Endodermal cell (in vitro differentiated cells): ENCODE measurements at regions not wholly inside any gene's neighbourhood (a gene's known extent, or its start where the extent isn't known, plus 50 kb on each side); places are given as distances from the start of the nearest gene placed in this dataset.

Source experiments
- DNase-seq: peaks from one replicate; pipeline ENCODE4 v3.0.0-alpha.2; 2017
- H3K27ac ChIP-seq: 2 replicates; pipeline ENCODE4 v1.5.1; 2013; ENCODE audit warnings: mild to moderate bottlenecking, low read depth, low read length, moderate library complexity
- H3K27me3 ChIP-seq: 2 replicates; pipeline ENCODE4 v1.6.1; 2013; ENCODE audit warnings: mild to moderate bottlenecking, low read length, moderate library complexity; ENCODE audit not compliant: insufficient read depth, control insufficient read depth, poor library complexity, severe bottlenecking
- H3K36me3 ChIP-seq: 2 replicates; pipeline ENCODE4 v1.7.0; 2013; ENCODE audit warnings: mild to moderate bottlenecking, low read length, moderate library complexity; ENCODE audit not compliant: control insufficient read depth, insufficient read depth
- H3K4me1 ChIP-seq: one replicate; pipeline ENCODE4 v1.7.0; 2013; ENCODE audit warnings: low read length; ENCODE audit not compliant: control insufficient read depth, insufficient read depth
- H3K4me3 ChIP-seq: 2 replicates; pipeline ENCODE4 v1.5.1; 2013; ENCODE audit warnings: mild to moderate bottlenecking, low read length, moderate library complexity
- H3K9ac ChIP-seq: 2 replicates; pipeline ENCODE4 v1.6.1; 2013; ENCODE audit warnings: mild to moderate bottlenecking, low read length, moderate library complexity; ENCODE audit not compliant: poor library complexity, severe bottlenecking; ENCODE audit errors: extremely low read depth
- H3K9me3 ChIP-seq: 2 replicates; pipeline ENCODE4 v1.6.1; 2013; ENCODE audit warnings: mild to moderate bottlenecking, low read length, moderate library complexity; ENCODE audit not compliant: control insufficient read depth
- H3K27ac Mint-ChIP-seq: 2 replicates; pipeline ENCODE4 v1.8.0; 2020; ENCODE audit warnings: mixed read lengths
- H3K27me3 Mint-ChIP-seq: 2 replicates; pipeline ENCODE4 v1.8.0; 2021; ENCODE audit warnings: mild to moderate bottlenecking, mixed read lengths; ENCODE audit not compliant: insufficient read depth
- H3K36me3 Mint-ChIP-seq: 2 replicates; pipeline ENCODE4 v1.8.0; 2020; ENCODE audit warnings: low read depth, mixed read lengths
- H3K4me1 Mint-ChIP-seq: 2 replicates; pipeline ENCODE4 v1.8.0; 2020; ENCODE audit warnings: mixed read lengths
- H3K4me3 Mint-ChIP-seq: 2 replicates; pipeline ENCODE4 v1.8.0; 2020; ENCODE audit warnings: mild to moderate bottlenecking, moderate library complexity, mixed read lengths
- H3K9me3 Mint-ChIP-seq: 2 replicates; pipeline ENCODE4 v1.8.0; 2020; ENCODE audit warnings: mild to moderate bottlenecking, mixed read lengths
- WGBS, 2 experiments: methylation state at CpG; one replicate each; pipeline versions ENCODE4 v1.1.5 to v1.1.7; 2013; ENCODE audit warnings: missing lambda C conversion rate in 2 of 2, mixed read lengths in 1 of 2; ENCODE audit not compliant: insufficient coverage in 1 of 2, insufficient read length in 1 of 2; 5-methylcytosine and 5-hydroxymethylcytosine counted together
- TF ChIP-seq, protein P1 (sequence below): fragments of 200-600 bp; sonication (generic); conservative IDR thresholded peaks from 2 replicates; pipeline ENCODE4 v1.5.0; 2021; ENCODE audit warnings: antibody characterized with exemption, mild to moderate bottlenecking

DNA sequence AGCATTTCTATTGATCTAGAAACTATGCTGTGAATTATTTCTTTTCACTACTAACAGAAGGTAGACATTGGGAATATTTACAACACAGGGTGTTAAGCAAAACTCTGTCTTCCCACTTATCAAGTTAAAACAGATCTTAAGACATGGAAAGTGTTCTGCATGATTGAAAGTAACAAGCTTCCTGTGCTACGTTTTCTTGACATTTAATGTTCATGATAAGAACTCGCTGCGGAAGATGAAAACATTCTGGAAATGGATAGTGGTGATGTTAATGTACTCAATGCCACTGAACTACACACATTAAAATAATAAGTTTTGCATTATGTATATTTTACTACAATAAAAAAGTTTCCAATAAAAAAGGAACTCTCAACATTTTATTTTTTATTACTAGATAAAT, 74.4 kb upstream of the SCN7A start:
- H3K36me3 Mint-ChIP-seq = no peaks in the 10 kb centered on the region
- no peaks in the 10 kb centered on the region for H3K9me3 ChIP-seq
- H3K27me3 ChIP-seq = no peaks in the 10 kb centered on the region
- H3K9ac ChIP-seq = no peak overlapping the region
- DNase-seq = no peak
- no peak overlapping the region for H3K27ac ChIP-seq
- peaks cover 14% of the 10 kb centered on the region for H3K4me1 Mint-ChIP-seq
- no peak overlapping the region for H3K4me3 Mint-ChIP-seq
- H3K9me3 Mint-ChIP-seq = no peaks in the 10 kb centered on the region
- TF ChIP-seq, protein P1, sequence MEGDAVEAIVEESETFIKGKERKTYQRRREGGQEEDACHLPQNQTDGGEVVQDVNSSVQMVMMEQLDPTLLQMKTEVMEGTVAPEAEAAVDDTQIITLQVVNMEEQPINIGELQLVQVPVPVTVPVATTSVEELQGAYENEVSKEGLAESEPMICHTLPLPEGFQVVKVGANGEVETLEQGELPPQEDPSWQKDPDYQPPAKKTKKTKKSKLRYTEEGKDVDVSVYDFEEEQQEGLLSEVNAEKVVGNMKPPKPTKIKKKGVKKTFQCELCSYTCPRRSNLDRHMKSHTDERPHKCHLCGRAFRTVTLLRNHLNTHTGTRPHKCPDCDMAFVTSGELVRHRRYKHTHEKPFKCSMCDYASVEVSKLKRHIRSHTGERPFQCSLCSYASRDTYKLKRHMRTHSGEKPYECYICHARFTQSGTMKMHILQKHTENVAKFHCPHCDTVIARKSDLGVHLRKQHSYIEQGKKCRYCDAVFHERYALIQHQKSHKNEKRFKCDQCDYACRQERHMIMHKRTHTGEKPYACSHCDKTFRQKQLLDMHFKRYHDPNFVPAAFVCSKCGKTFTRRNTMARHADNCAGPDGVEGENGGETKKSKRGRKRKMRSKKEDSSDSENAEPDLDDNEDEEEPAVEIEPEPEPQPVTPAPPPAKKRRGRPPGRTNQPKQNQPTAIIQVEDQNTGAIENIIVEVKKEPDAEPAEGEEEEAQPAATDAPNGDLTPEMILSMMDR = no peak
- peaks cover 7% of the 10 kb centered on the region for H3K4me1 ChIP-seq
- H3K4me3 ChIP-seq = no peak overlapping the region
- 93% methylated on average over 3 of the region's 3 CpGs; no CpG with 5 or more reads in 1 of the 2 experiments for WGBS, 2 experiments
- no peaks in the 10 kb centered on the region for H3K27me3 Mint-ChIP-seq
- H3K36me3 ChIP-seq = no peaks in the 10 kb centered on the region
- no peak overlapping the region for H3K27ac Mint-ChIP-seq

DNA sequence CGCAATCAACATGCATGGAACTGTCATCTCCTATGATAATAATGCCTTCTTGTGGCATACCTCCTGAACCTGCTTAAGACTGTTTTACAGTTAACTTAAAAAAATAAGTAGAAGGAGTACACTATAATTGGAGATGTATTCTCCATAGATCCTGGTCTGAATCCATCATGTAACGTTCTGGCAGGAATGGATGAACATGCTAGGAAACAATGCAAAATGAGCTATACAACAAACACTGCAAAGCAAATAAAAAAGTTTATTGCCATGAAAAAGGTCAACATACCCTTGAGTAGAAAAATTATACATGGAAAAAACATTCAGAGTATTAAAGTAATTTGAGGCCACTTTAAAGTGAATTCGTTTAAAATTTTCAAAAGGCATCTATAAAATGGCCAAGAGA, 71.5 kb upstream of the SCN7A start:
- Mint-ChIP-seq H3K4me3 (no peak overlapping the region), H3K27me3 (no peaks in the 10 kb centered on the region), H3K27ac (no peak overlapping the region), H3K4me1 (peaks cover 2% of the 10 kb centered on the region), H3K9me3 (no peaks in the 10 kb centered on the region), H3K36me3 (no peaks in the 10 kb centered on the region)
- Histone ChIP-seq H3K9me3 (no peaks in the 10 kb centered on the region), H3K4me1 (no peaks in the 10 kb centered on the region), H3K27me3 (no peaks in the 10 kb centered on the region), H3K9ac (no peak overlapping the region), H3K4me3 (no peak overlapping the region), H3K36me3 (no peaks in the 10 kb centered on the region), H3K27ac (no peak overlapping the region)
- TF ChIP-seq, protein P1 = no peak
- no peak for DNase-seq
- 97 to 100% methylated on average over 2 to 3 of the region's 3 CpGs for WGBS, 2 experiments

GRCh38 chr2:166563894-166564293, 69.8 kb upstream of the SCN7A start:
- Histone ChIP-seq H3K27ac (no peak overlapping the region), H3K36me3 (no peaks in the 10 kb centered on the region), H3K9me3 (no peaks in the 10 kb centered on the region), H3K4me3 (no peak overlapping the region), H3K4me1 (no peaks in the 10 kb centered on the region), H3K27me3 (no peaks in the 10 kb centered on the region), H3K9ac (no peak overlapping the region)
- Mint-ChIP-seq H3K4me3 (no peak overlapping the region), H3K27ac (no peak overlapping the region), H3K36me3 (no peaks in the 10 kb centered on the region), H3K4me1 (no peaks in the 10 kb centered on the region), H3K27me3 (no peaks in the 10 kb centered on the region), H3K9me3 (no peaks in the 10 kb centered on the region)
- WGBS, 2 experiments = 90 to 100% methylated on average over 1 to 2 of the region's 2 CpGs
- DNase-seq = no peak
- TF ChIP-seq, protein P1 = no peak
